Activated effector memory CD4-positive, alpha-beta T cell treated with anti-CD3 and anti-CD28 coated beads, Interleukin-2, amount 50 U/mL, for 16 hours (primary cell): ENCODE measurements at regions not wholly inside any gene's neighbourhood (a gene's known extent, or its start where the extent isn't known, plus 50 kb on each side); places are given as distances from the start of the nearest gene placed in this dataset.
"Not testable (repeated sequence)": the region's sequence is repeated elsewhere in the genome, so short reads cannot be mapped to it uniquely, and the experiment has no call there.

ENCODE experiments used
- DNase-seq: peaks from one replicate; pipeline ENCODE4 v3.0.0-alpha.2; 2020

- peak; percentile 71 for DNase-seq
Observed at GRCh38 chr6:18595774-18596530, 208.8 kb downstream of the RNF144B start.

- no peak for DNase-seq
Observed at GRCh38 chr6:18596531-18596835, 209.3 kb downstream of the RNF144B start.

GRCh38 chr6:18598551-18599264 lies 211.6 kb downstream of the RNF144B start:
- no peak for DNase-seq

- DNase-seq, result no peak
Observed at GRCh38 chr6:18600255-18600654, 213.1 kb downstream of the RNF144B start.

- no peak for DNase-seq
Observed at GRCh38 chr6:18601516-18602020, 214.4 kb downstream of the RNF144B start.

- DNase-seq, result no peak
Observed at GRCh38 chr6:18602931-18603330, 215.8 kb downstream of the RNF144B start.

GRCh38 chr6:18603361-18603760 lies 216.2 kb downstream of the RNF144B start:
- DNase-seq, result no peak

- DNase-seq, result no peak
Observed at GRCh38 chr6:18605841-18606240, 218.7 kb downstream of the RNF144B start.

GRCh38 chr6:18609715-18610114 lies 222.6 kb downstream of the RNF144B start:
- DNase-seq, result no peak

- no peak for DNase-seq
Observed at GRCh38 chr6:18613319-18613925, 226.3 kb downstream of the RNF144B start.

GRCh38 chr6:18629571-18629970 lies 242.4 kb downstream of the RNF144B start:
- DNase-seq, result no peak

- DNase-seq, result no peak
Observed at GRCh38 chr6:18632670-18633410, 245.7 kb downstream of the RNF144B start.

GRCh38 chr6:18634912-18635311 lies 247.8 kb downstream of the RNF144B start:
- no peak for DNase-seq

- no peak for DNase-seq
Observed at GRCh38 chr6:18640134-18640533, 253.0 kb downstream of the RNF144B start.

- no peak for DNase-seq
Observed at GRCh38 chr6:18640754-18641153, 253.6 kb downstream of the RNF144B start.

GRCh38 chr6:18654821-18655220 lies 267.7 kb downstream of the RNF144B start:
- no peak for DNase-seq

- DNase-seq, result no peak
Observed at GRCh38 chr6:18656506-18656905, 269.4 kb downstream of the RNF144B start.

GRCh38 chr6:18659994-18660393 lies 272.8 kb downstream of the RNF144B start:
- not testable (repeated sequence) for DNase-seq

GRCh38 chr6:18663011-18663410 lies 275.9 kb downstream of the RNF144B start:
- DNase-seq, result no peak

GRCh38 chr6:18664401-18664800 lies 277.3 kb downstream of the RNF144B start:
- no peak for DNase-seq

- DNase-seq, result no peak
Observed at GRCh38 chr6:18667612-18668011, 280.5 kb downstream of the RNF144B start.

- DNase-seq, result no peak
Observed at GRCh38 chr6:18668994-18669393, 281.8 kb downstream of the RNF144B start.

GRCh38 chr6:18672852-18673251 lies 285.7 kb downstream of the RNF144B start:
- DNase-seq, result no peak
